ENCODE measurements at regions not wholly inside any gene's neighbourhood (a gene's known extent, or its start where the extent isn't known, plus 50 kb on each side); places are given as distances from the start of the nearest gene placed in this dataset.

DNA sequence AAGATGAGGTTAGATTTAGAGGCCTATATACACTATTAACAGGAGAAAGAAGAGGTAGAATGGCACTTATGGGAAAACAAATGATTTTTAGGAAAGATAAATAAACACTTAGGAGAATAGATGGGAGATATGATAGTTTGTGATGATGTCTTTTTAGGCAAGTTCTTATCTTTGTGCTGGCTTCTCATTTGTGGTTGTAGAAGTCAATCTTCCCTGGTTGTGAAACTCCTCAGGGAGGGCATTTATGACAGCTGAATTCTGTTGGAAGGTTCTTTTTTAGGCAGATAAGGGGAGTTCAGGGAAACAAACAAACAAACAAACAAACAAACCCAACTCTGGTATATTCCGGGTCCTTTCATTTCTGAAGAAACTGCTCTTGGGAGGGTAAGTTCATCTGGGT lies 311.8 kb downstream of the AEBP2 start:
- no peaks in the 10 kb centered on the region for H3K4me1 ChIP-seq (ENCODE audit: control insufficient read depth, low read length)
- H3K79me2 ChIP-seq (ENCODE audit: control insufficient read depth, low read length): no peaks in the 10 kb centered on the region
- no peak overlapping the region for H3K4me3 ChIP-seq (ENCODE audit: low read length)
- H3K36me3 ChIP-seq (ENCODE audit: control insufficient read depth, low read length): no peaks in the 10 kb centered on the region
- H3K9me2 ChIP-seq (replicated peaks; ENCODE audit: control insufficient read depth, low read length): no peaks in the 10 kb centered on the region
- TF ChIP-seq, protein P1, sequence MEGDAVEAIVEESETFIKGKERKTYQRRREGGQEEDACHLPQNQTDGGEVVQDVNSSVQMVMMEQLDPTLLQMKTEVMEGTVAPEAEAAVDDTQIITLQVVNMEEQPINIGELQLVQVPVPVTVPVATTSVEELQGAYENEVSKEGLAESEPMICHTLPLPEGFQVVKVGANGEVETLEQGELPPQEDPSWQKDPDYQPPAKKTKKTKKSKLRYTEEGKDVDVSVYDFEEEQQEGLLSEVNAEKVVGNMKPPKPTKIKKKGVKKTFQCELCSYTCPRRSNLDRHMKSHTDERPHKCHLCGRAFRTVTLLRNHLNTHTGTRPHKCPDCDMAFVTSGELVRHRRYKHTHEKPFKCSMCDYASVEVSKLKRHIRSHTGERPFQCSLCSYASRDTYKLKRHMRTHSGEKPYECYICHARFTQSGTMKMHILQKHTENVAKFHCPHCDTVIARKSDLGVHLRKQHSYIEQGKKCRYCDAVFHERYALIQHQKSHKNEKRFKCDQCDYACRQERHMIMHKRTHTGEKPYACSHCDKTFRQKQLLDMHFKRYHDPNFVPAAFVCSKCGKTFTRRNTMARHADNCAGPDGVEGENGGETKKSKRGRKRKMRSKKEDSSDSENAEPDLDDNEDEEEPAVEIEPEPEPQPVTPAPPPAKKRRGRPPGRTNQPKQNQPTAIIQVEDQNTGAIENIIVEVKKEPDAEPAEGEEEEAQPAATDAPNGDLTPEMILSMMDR (IDR thresholded peaks at IDR 0.05; ENCODE audit: low read depth, low read length, poor library complexity, severe bottlenecking): no peak
- TF ChIP-seq EZH2phosphoT487 (IDR thresholded peaks at IDR 0.05; ENCODE audit: borderline replicate concordance, low read length): no peak
- H3K27ac ChIP-seq (ENCODE audit: low read depth, low read length): no peak overlapping the region
- H3K9me3 ChIP-seq (ENCODE audit: control insufficient read depth, insufficient read depth, low read length): peaks cover 6% of the 10 kb centered on the region; the same call in 1 of the 2 replicates
- no peaks in the 10 kb centered on the region for H4K20me1 ChIP-seq (ENCODE audit: control insufficient read depth, insufficient read depth, low read depth, low read length)
- no peak overlapping the region for H3K4me2 ChIP-seq (ENCODE audit: low read length)
- H3K27me3 ChIP-seq (ENCODE audit: control insufficient read depth, low read length): no peaks in the 10 kb centered on the region
- no peaks in the 10 kb centered on the region for H3F3A ChIP-seq (ENCODE audit: control insufficient read depth, insufficient read depth)

GRCh38 chr12:19752712-19753111 lies 313.4 kb downstream of the AEBP2 start:
- Histone ChIP-seq H3K9me2 (replicated peaks; ENCODE audit: control insufficient read depth, low read length) (no peaks in the 10 kb centered on the region), H3K4me2 (ENCODE audit: low read length) (no peak overlapping the region), H3K9me3 (ENCODE audit: control insufficient read depth, insufficient read depth, low read length) (peaks cover 6% of the 10 kb centered on the region; the same call in 1 of the 2 replicates), H3K36me3 (ENCODE audit: control insufficient read depth, low read length) (no peaks in the 10 kb centered on the region), H4K20me1 (ENCODE audit: control insufficient read depth, insufficient read depth, low read depth, low read length) (no peaks in the 10 kb centered on the region), H3K79me2 (ENCODE audit: control insufficient read depth, low read length) (no peaks in the 10 kb centered on the region), H3K4me1 (ENCODE audit: control insufficient read depth, low read length) (no peaks in the 10 kb centered on the region), H3K27ac (ENCODE audit: low read depth, low read length) (no peak overlapping the region), H3K27me3 (ENCODE audit: control insufficient read depth, low read length) (no peaks in the 10 kb centered on the region), H3K4me3 (ENCODE audit: low read length) (no peak overlapping the region), H3F3A (ENCODE audit: control insufficient read depth, insufficient read depth) (no peaks in the 10 kb centered on the region)
- no peak for TF ChIP-seq EZH2phosphoT487 (IDR thresholded peaks at IDR 0.05; ENCODE audit: borderline replicate concordance, low read length)
- TF ChIP-seq, protein P1 (IDR thresholded peaks at IDR 0.05; ENCODE audit: low read depth, low read length, poor library complexity, severe bottlenecking): no peak

GRCh38 chr12:19755136-19755535 lies 315.8 kb downstream of the AEBP2 start:
- H3K4me1 ChIP-seq (ENCODE audit: control insufficient read depth, low read length): no peaks in the 10 kb centered on the region
- H3K36me3 ChIP-seq (ENCODE audit: control insufficient read depth, low read length): no peaks in the 10 kb centered on the region
- TF ChIP-seq, protein P1 (IDR thresholded peaks at IDR 0.05; ENCODE audit: low read depth, low read length, poor library complexity, severe bottlenecking): no peak
- TF ChIP-seq EZH2phosphoT487 (IDR thresholded peaks at IDR 0.05; ENCODE audit: borderline replicate concordance, low read length): no peak
- no peaks in the 10 kb centered on the region for H3K79me2 ChIP-seq (ENCODE audit: control insufficient read depth, low read length)
- no peaks in the 10 kb centered on the region for H3K27me3 ChIP-seq (ENCODE audit: control insufficient read depth, low read length)
- H3K9me2 ChIP-seq (replicated peaks; ENCODE audit: control insufficient read depth, low read length): no peaks in the 10 kb centered on the region
- H3K4me2 ChIP-seq (ENCODE audit: low read length): no peak overlapping the region
- H3K9me3 ChIP-seq (ENCODE audit: control insufficient read depth, insufficient read depth, low read length): peaks cover 6% of the 10 kb centered on the region; the same call in 1 of the 2 replicates
- no peaks in the 10 kb centered on the region for H4K20me1 ChIP-seq (ENCODE audit: control insufficient read depth, insufficient read depth, low read depth, low read length)
- no peak overlapping the region for H3K4me3 ChIP-seq (ENCODE audit: low read length)
- H3K27ac ChIP-seq (ENCODE audit: low read depth, low read length): no peak overlapping the region
- no peaks in the 10 kb centered on the region for H3F3A ChIP-seq (ENCODE audit: control insufficient read depth, insufficient read depth)
